ENCODE measurements at regions not wholly inside any gene's neighbourhood (a gene's known extent, or its start where the extent isn't known, plus 50 kb on each side); places are given as distances from the start of the nearest gene placed in this dataset.

DNA sequence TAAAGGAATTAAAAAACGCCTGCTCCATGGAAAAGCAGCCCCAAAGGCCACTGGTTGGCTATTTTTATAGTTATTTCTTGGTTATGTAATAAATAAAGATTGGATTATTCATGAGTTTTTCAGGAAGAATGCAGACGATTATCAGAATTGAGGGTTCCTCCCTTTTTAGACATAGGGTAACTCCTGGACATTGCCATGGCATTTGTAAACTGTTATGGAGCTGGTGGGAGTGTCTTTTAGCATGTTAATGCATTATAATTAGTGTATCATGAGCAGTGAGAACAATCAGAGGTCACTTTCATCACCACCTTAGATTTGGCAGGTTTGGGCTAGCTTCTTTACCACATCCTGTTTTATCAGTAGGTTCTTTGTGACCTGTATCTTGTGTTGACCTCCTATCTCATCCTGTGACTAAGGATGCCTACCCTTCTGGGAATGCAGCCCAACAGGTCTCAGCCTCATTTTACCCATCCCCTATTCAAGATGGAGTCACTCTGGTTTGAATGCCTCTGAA lies 728.7 kb downstream of the GALC start:
- TF ChIP-seq, protein P1, sequence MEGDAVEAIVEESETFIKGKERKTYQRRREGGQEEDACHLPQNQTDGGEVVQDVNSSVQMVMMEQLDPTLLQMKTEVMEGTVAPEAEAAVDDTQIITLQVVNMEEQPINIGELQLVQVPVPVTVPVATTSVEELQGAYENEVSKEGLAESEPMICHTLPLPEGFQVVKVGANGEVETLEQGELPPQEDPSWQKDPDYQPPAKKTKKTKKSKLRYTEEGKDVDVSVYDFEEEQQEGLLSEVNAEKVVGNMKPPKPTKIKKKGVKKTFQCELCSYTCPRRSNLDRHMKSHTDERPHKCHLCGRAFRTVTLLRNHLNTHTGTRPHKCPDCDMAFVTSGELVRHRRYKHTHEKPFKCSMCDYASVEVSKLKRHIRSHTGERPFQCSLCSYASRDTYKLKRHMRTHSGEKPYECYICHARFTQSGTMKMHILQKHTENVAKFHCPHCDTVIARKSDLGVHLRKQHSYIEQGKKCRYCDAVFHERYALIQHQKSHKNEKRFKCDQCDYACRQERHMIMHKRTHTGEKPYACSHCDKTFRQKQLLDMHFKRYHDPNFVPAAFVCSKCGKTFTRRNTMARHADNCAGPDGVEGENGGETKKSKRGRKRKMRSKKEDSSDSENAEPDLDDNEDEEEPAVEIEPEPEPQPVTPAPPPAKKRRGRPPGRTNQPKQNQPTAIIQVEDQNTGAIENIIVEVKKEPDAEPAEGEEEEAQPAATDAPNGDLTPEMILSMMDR (IDR thresholded peaks at IDR 0.05; ENCODE audit: low read depth, low read length, poor library complexity, severe bottlenecking) = no peak
- TF ChIP-seq EZH2phosphoT487 (IDR thresholded peaks at IDR 0.05; ENCODE audit: borderline replicate concordance, low read length) = no peak
